Neural progenitor cell (in vitro differentiated cells): ENCODE measurements at regions not wholly inside any gene's neighbourhood (a gene's known extent, or its start where the extent isn't known, plus 50 kb on each side); places are given as distances from the start of the nearest gene placed in this dataset.

ENCODE experiments used
- DNase-seq: peaks from one replicate; pipeline ENCODE4 v3.0.0-alpha.2; 2016; ENCODE audit warnings: low spot score
- H2AFZ ChIP-seq: fragments of 200-600 bp; sonication (generic); replicated peaks from 2 replicates; pipeline ENCODE4 v1.6.1; 2016; ENCODE audit warnings: antibody characterized with exemption
- H3F3A ChIP-seq: fragments of 200-600 bp; sonication (generic); 2 replicates; pipeline ENCODE4 v1.6.1; 2016; ENCODE audit warnings: antibody characterized with exemption, low read depth
- H3K27ac ChIP-seq: fragments of 200-600 bp; sonication (generic); 2 replicates; pipeline ENCODE4 v1.5.1; 2016; ENCODE audit warnings: mild to moderate bottlenecking
- H3K27me3 ChIP-seq: fragments of 200-600 bp; sonication (generic); 2 replicates; pipeline ENCODE4 v1.6.1; 2016; ENCODE audit warnings: mild to moderate bottlenecking, moderate library complexity
- H3K36me3 ChIP-seq: fragments of 200-600 bp; sonication (generic); 2 replicates; pipeline ENCODE4 v1.5.1; 2016
- H3K4me1 ChIP-seq: fragments of 200-600 bp; sonication (generic); 2 replicates; pipeline ENCODE4 v1.6.1; 2016; ENCODE audit warnings: mixed run types
- H3K4me2 ChIP-seq: fragments of 200-600 bp; sonication (generic); 2 replicates; pipeline ENCODE4 v1.6.1; 2016
- H3K4me3 ChIP-seq: fragments of 200-600 bp; sonication (generic); 2 replicates; pipeline ENCODE4 v1.5.1; 2016
- H3K79me2 ChIP-seq: fragments of 200-600 bp; sonication (generic); 2 replicates; pipeline ENCODE4 v1.6.1; 2016; ENCODE audit warnings: low read depth
- H3K9ac ChIP-seq: fragments of 200-600 bp; sonication (generic); 2 replicates; pipeline ENCODE4 v1.6.1; 2016
- H3K9me3 ChIP-seq: fragments of 200-600 bp; sonication (generic); 2 replicates; pipeline ENCODE4 v1.5.1; 2016; ENCODE audit warnings: low read depth
- H4K20me1 ChIP-seq: fragments of 200-600 bp; sonication (generic); 2 replicates; pipeline ENCODE4 v1.6.1; 2016; ENCODE audit warnings: low read depth
- H3K27ac Mint-ChIP-seq: 3 replicates; pipeline ENCODE4 v1.8.0; 2021; ENCODE audit warnings: mixed read lengths
- H3K27me3 Mint-ChIP-seq: 2 replicates; pipeline ENCODE4 v1.8.0; 2022; ENCODE audit warnings: low read depth, mild to moderate bottlenecking, inconsistent platforms, moderate library complexity, mixed read lengths; ENCODE audit not compliant: insufficient read depth
- H3K36me3 Mint-ChIP-seq: 3 replicates; pipeline ENCODE4 v1.8.0; 2021; ENCODE audit warnings: mixed read lengths
- H3K4me1 Mint-ChIP-seq: 3 replicates; pipeline ENCODE4 v1.8.0; 2021; ENCODE audit warnings: mixed read lengths
- H3K4me3 Mint-ChIP-seq: 3 replicates; pipeline ENCODE4 v1.8.0; 2021; ENCODE audit warnings: mild to moderate bottlenecking, moderate library complexity, mixed read lengths
- H3K9me3 Mint-ChIP-seq: 3 replicates; pipeline ENCODE4 v1.8.0; 2020; ENCODE audit warnings: mixed read lengths
- EZH2 ChIP-seq: fragments of 200-600 bp; sonication (generic); IDR thresholded peaks from 2 replicates; pipeline ENCODE4 v1.6.1; 2017; ENCODE audit warnings: antibody characterized with exemption, mild to moderate bottlenecking, moderate library complexity
- EZH2phosphoT487 ChIP-seq: fragments of 200-600 bp; sonication (generic); IDR thresholded peaks from 2 replicates; pipeline ENCODE4 v1.6.1; 2017; ENCODE audit warnings: antibody characterized with exemption
- TF ChIP-seq, protein P1 (sequence below): fragments of 200-600 bp; sonication (generic); IDR thresholded peaks from 2 replicates; pipeline ENCODE4 v1.5.1; 2017; ENCODE audit warnings: antibody characterized with exemption, mild to moderate bottlenecking

DNA sequence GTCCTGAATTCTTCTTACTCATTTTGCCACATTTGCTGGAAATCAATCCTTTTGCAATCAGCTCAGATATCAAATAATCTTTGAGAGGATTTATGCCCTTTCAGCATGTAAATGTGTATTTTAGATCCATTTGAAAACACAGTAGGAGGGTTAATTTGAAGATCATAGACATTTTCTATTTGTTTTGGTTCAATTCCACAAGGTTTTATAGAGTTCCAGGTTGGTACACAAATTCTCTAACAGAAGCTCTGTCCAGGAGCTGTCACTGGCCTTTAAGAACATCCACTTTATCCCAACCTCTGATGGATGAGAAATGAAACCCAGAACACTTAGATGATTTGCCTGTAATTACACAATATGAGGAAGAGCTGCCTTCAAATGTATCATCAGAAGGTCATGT lies 157.3 kb upstream of the CHAC2 start:
- no peaks in the 10 kb centered on the region for H3F3A ChIP-seq
- no peak overlapping the region for H3K4me3 ChIP-seq
- H3K27me3 Mint-ChIP-seq = no peaks in the 10 kb centered on the region

DNA sequence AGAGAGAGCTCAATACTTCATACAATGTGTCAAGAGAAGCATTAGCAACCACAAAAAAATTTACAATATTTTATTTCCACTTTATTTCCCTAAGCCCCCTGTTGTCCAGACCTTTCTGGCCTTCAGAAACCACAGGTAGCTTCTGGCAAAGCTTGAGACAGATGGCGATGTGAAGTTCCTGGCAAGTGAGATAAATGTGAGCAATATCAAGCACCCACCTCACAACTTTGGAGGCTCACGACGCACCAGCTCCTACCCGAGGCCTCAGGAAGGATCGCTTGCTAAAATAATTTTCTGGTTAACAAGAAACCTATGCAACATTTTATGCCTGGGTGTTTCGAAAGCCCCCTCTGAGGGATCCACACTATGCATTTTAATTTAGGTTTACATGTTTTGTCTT lies 158.1 kb upstream of the CHAC2 start:
- no peak overlapping the region for H3K4me2 ChIP-seq
- TF ChIP-seq, protein P1, sequence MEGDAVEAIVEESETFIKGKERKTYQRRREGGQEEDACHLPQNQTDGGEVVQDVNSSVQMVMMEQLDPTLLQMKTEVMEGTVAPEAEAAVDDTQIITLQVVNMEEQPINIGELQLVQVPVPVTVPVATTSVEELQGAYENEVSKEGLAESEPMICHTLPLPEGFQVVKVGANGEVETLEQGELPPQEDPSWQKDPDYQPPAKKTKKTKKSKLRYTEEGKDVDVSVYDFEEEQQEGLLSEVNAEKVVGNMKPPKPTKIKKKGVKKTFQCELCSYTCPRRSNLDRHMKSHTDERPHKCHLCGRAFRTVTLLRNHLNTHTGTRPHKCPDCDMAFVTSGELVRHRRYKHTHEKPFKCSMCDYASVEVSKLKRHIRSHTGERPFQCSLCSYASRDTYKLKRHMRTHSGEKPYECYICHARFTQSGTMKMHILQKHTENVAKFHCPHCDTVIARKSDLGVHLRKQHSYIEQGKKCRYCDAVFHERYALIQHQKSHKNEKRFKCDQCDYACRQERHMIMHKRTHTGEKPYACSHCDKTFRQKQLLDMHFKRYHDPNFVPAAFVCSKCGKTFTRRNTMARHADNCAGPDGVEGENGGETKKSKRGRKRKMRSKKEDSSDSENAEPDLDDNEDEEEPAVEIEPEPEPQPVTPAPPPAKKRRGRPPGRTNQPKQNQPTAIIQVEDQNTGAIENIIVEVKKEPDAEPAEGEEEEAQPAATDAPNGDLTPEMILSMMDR = no peak
- no peak for TF ChIP-seq EZH2
- no peak for TF ChIP-seq EZH2phosphoT487
- peaks cover 4% of the 10 kb centered on the region for H3K4me1 ChIP-seq
- no peak overlapping the region for H2AFZ ChIP-seq
- H3K9ac ChIP-seq = no peak overlapping the region
- H3F3A ChIP-seq = no peaks in the 10 kb centered on the region
- no peaks in the 10 kb centered on the region for H3K9me3 ChIP-seq
- no peak overlapping the region for H3K27ac ChIP-seq
- no peak for DNase-seq
- H3K27me3 ChIP-seq = no peaks in the 10 kb centered on the region
- Mint-ChIP-seq H3K27ac (no peak overlapping the region), H3K4me3 (no peak overlapping the region), H3K27me3 (no peaks in the 10 kb centered on the region), H3K36me3 (no peaks in the 10 kb centered on the region), H3K4me1 (no peaks in the 10 kb centered on the region), H3K9me3 (no peaks in the 10 kb centered on the region)
- no peak overlapping the region for H3K4me3 ChIP-seq
- H3K36me3 ChIP-seq = no peaks in the 10 kb centered on the region
- no peaks in the 10 kb centered on the region for H3K79me2 ChIP-seq
- H4K20me1 ChIP-seq = no peaks in the 10 kb centered on the region

More for the DNA sequence above, 157.3 kb upstream of the CHAC2 start:
- H4K20me1 ChIP-seq = no peaks in the 10 kb centered on the region
- Mint-ChIP-seq H3K4me3 (no peak overlapping the region), H3K4me1 (no peaks in the 10 kb centered on the region), H3K9me3 (no peaks in the 10 kb centered on the region), H3K36me3 (no peaks in the 10 kb centered on the region), H3K27ac (no peak overlapping the region)
- TF ChIP-seq, protein P1 = no peak
- TF ChIP-seq EZH2phosphoT487 (no peak), EZH2 (no peak)
- no peak overlapping the region for H3K9ac ChIP-seq
- no peaks in the 10 kb centered on the region for H3K36me3 ChIP-seq
- DNase-seq = no peak
- H3K27ac ChIP-seq = no peak overlapping the region
- H2AFZ ChIP-seq = no peak overlapping the region
- no peaks in the 10 kb centered on the region for H3K9me3 ChIP-seq
- no peak overlapping the region for H3K4me2 ChIP-seq
- no peaks in the 10 kb centered on the region for H3K79me2 ChIP-seq
- H3K4me1 ChIP-seq = peaks cover 4% of the 10 kb centered on the region
- H3K27me3 ChIP-seq = no peaks in the 10 kb centered on the region

DNA sequence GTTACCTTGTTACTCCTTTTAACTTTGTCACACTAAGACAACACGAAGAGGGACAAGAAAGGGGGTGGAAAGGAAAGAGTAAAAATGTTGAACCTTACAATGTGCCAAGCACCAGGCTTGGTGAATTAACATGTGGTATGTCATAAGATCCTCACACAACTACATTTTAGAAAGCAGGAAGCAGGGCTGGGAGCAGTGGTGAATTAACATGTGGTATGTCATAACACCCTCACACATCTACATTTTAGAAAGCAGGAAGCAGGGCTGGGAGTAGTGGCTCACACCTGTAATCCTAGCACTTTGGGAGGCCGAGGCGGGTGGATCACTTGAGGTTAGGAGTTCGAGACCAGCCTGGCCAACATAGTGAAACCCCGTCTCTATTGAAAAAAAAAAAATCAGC lies 159.3 kb upstream of the CHAC2 start:
- no peak overlapping the region for H3K27ac Mint-ChIP-seq

More for the DNA sequence above, 159.3 kb upstream of the CHAC2 start:
- no peaks in the 10 kb centered on the region for H3K4me1 Mint-ChIP-seq
- H3K36me3 Mint-ChIP-seq = no peaks in the 10 kb centered on the region
- H3K36me3 ChIP-seq = no peaks in the 10 kb centered on the region
- H3K27me3 Mint-ChIP-seq = no peaks in the 10 kb centered on the region
- no peak overlapping the region for H2AFZ ChIP-seq
- H3K79me2 ChIP-seq = no peaks in the 10 kb centered on the region
- H3K4me2 ChIP-seq = no peak overlapping the region
- no peaks in the 10 kb centered on the region for H4K20me1 ChIP-seq
- H3K4me1 ChIP-seq = peaks cover 4% of the 10 kb centered on the region
- no peaks in the 10 kb centered on the region for H3F3A ChIP-seq
- no peak overlapping the region for H3K4me3 Mint-ChIP-seq
- no peak overlapping the region for H3K27ac ChIP-seq
- H3K9me3 ChIP-seq = no peaks in the 10 kb centered on the region
- no peaks in the 10 kb centered on the region for H3K9me3 Mint-ChIP-seq
- TF ChIP-seq EZH2 (no peak), EZH2phosphoT487 (no peak)
- TF ChIP-seq, protein P1 = no peak
- no peak overlapping the region for H3K4me3 ChIP-seq
- DNase-seq = no peak
- H3K9ac ChIP-seq = no peak overlapping the region
- no peaks in the 10 kb centered on the region for H3K27me3 ChIP-seq
